NCI-H446 treated with DMSO at 0.1 percent for 48 hours (cell line): ENCODE measurements at regions not wholly inside any gene's neighbourhood (a gene's known extent, or its start where the extent isn't known, plus 50 kb on each side); places are given as distances from the start of the nearest gene placed in this dataset.
A peak's percentile ranks its signal among the peaks of the same experiment; 100 is the strongest.

Source experiments
- DNase-seq: peaks from one replicate; lab custom pipeline; 2025; lab: John Stamatoyannopoulos, UW

- DNase-seq, result no peak
These were observed 215.6 kb upstream of the VEPH1 start for GRCh38 chr3:157718800-157719199.

- DNase-seq, result no peak
These were observed 209.9 kb upstream of the VEPH1 start for GRCh38 chr3:157713101-157713500.

GRCh38 chr3:157705258-157705657 is 202.0 kb upstream of the VEPH1 start:
- DNase-seq, result no peak

- no peak for DNase-seq
These were observed 197.2 kb upstream of the VEPH1 start for GRCh38 chr3:157700405-157700804.

GRCh38 chr3:157695586-157695985 is 192.4 kb upstream of the VEPH1 start:
- no peak for DNase-seq

- DNase-seq, result no peak
These were observed 191.9 kb upstream of the VEPH1 start for GRCh38 chr3:157695103-157695502.

GRCh38 chr3:157693762-157694161 is 190.5 kb upstream of the VEPH1 start:
- DNase-seq, result no peak

- DNase-seq, result no peak
These were observed 189.3 kb upstream of the VEPH1 start for GRCh38 chr3:157692468-157692867.

- DNase-seq, result no peak
These were observed 180.5 kb upstream of the VEPH1 start for GRCh38 chr3:157683668-157684067.

GRCh38 chr3:157672061-157672460 is 168.8 kb upstream of the VEPH1 start:
- DNase-seq, result peak; percentile 42

- DNase-seq, result peak; percentile 24
These were observed 168.4 kb upstream of the VEPH1 start for GRCh38 chr3:157671656-157672055.

GRCh38 chr3:157669416-157669815 is 166.2 kb upstream of the VEPH1 start:
- no peak for DNase-seq

GRCh38 chr3:157667493-157667892 is 164.3 kb upstream of the VEPH1 start:
- no peak for DNase-seq

- DNase-seq, result no peak
These were observed 159.0 kb upstream of the VEPH1 start for GRCh38 chr3:157662171-157662570.

- DNase-seq, result no peak
These were observed 157.6 kb upstream of the VEPH1 start for GRCh38 chr3:157660847-157661246.

GRCh38 chr3:157652366-157652765 is 149.2 kb upstream of the VEPH1 start:
- no peak for DNase-seq

- DNase-seq, result no peak
These were observed 147.5 kb upstream of the VEPH1 start for GRCh38 chr3:157650699-157651098.

GRCh38 chr3:157650172-157650571 is 147.0 kb upstream of the VEPH1 start:
- DNase-seq, result no peak

- no peak for DNase-seq
These were observed 146.3 kb upstream of the VEPH1 start for GRCh38 chr3:157649511-157649910.

- no peak for DNase-seq
These were observed 144.6 kb upstream of the VEPH1 start for GRCh38 chr3:157647820-157648219.

GRCh38 chr3:157639756-157640426 is 136.7 kb upstream of the VEPH1 start:
- no peak for DNase-seq

GRCh38 chr3:157637866-157638265 is 134.7 kb upstream of the VEPH1 start:
- no peak for DNase-seq

- DNase-seq, result no peak
These were observed 130.0 kb upstream of the VEPH1 start for GRCh38 chr3:157633241-157633640.

GRCh38 chr3:157632075-157632474 is 128.9 kb upstream of the VEPH1 start:
- no peak for DNase-seq
